ENCODE measurements at regions not wholly inside any gene's neighbourhood (a gene's known extent, or its start where the extent isn't known, plus 50 kb on each side); places are given as distances from the start of the nearest gene placed in this dataset.
A peak's percentile ranks its signal among the peaks of the same experiment; 100 is the strongest.
"Not testable (repeated sequence)": the region's sequence is repeated elsewhere in the genome, so short reads cannot be mapped to it uniquely, and the experiment has no call there.

DNA sequence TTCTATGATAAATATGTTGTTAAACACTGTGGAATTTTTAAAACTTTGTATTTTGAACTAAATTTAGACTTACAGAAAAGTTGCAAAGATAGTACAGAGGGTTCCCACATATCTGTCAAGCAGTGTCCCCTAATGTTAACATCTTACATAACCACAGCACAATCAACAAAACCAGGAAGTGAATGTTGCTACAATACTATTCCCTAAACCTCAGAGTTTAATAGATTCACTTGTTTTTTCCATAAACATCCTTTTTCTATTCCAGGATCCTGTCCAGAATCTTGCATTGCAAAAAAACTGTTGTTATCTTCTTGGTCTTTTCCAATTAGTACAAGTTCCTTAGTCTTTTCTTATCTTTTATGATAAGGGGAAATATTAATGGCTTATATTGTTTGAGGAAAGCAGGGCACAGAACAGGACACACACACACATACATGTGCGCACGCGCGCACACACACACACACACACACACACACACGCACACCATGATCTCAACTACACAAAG, 251.1 kb upstream of the TRIB2 start:
- no peak for DNase-seq (ENCODE audit: low read depth)

DNA sequence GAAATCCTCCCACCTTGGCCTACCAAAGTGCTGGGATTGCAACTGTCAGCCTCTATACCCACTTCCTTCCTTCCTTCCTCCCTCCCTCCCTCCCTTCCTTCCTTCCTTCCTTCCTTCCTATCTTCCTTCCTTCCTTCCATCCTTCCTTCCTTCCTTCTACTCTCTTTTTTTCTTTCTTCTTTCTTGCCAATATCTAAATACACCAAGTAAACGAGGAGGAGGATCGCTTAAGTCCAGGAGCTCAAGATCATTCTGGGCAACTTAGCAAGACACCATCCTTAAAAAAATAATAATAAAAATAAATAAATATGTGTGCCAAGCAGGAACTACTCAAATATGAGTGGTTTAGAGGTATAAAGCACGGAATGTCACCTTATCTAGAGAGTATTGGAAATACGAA, 249.4 kb upstream of the TRIB2 start:
- DNase-seq (ENCODE audit: low read depth): no peak
- no peak overlapping the region for H3K4me3 ChIP-seq (ENCODE audit: low read depth, low read length)

More for the DNA sequence above, 251.1 kb upstream of the TRIB2 start:
- no peak overlapping the region for H3K4me3 ChIP-seq (ENCODE audit: low read depth, low read length)

DNA sequence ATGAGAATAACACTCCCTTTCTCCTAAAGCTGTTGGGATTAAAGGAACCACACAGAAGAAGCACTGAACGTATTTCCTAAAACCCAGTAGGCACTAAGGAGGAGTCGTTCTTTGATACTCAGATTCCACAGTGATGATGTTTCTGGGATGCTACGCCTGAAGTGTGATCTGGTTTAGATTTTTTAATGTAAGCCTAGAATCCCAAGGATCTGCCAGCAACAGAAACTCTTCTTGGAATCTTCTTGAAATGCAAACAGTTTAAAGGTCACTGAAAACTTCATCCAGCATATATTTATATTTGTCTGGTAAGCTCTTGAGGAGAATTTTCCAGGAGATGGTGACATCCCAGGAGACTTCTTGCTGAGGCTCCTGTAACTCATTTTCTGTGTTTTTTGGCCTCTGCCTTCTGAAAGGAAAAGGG, 247.6 kb upstream of the TRIB2 start:
- H3K4me3 ChIP-seq (ENCODE audit: low read depth, low read length): no peak overlapping the region
- DNase-seq (ENCODE audit: low read depth): peak; percentile 65

DNA sequence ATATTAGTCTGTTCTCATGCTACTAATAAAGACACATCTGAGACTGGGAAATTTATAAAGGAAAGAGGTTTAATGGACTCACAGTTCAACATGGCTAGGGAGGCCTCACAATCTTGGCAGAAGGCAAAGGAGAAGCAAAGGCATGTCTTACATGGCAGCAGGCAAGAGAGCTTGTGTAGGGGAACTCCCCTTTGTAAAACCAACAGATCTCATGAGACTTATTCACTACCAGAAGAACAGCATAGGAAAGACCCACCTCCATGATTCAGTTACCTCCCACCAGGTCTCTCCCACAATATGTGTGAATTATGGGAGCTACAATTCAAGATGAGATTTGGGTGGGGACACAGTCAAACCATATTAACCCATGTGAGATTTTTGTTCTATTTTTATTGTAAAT, 244.5 kb upstream of the TRIB2 start:
- not testable (repeated sequence) for DNase-seq (ENCODE audit: low read depth); H3K4me3 ChIP-seq (ENCODE audit: low read depth, low read length)

DNA sequence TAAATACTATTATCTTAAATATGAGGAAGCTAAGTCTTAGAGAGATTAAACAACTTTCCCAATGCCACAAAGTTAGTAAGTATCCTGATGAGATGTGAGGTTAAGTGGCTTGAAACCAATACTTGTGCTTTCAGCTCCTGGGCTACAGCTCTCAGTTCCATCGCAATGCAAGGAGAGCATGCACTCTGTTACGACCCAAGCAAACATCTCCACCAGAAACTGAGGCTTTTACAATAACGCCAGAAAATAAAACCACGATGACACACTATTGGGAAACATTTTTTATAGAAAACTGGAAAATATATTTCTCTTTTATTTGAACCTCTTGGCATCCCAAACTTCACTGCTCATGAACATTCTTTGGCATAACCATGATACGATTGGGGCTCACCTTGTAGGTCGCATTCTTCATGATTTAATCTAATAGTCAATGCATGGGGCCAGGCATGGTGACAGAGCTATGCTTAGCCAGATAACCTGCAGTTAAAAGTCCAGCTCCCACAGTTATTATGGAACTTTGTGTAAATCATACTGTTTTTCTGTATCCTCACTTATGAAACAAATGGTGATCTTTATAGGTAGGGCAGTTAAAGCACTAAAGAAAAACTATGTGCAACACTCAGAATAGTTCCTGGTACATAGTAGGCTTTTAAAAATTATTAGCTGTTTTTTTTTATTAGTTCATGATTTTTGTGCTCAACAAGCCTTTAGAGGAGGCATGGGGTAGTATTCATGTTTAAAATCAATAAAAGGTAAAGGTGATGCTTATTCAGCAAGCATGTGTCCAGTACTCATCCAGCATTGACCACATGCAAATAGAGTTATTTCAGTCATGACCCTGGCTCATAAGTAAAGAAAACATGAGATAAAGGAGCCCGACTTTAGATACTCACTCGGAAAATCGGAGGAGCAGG, 238.3 kb upstream of the TRIB2 start:
- DNase-seq (ENCODE audit: low read depth): no peak
- no peak overlapping the region for H3K4me3 ChIP-seq (ENCODE audit: low read depth, low read length)

DNA sequence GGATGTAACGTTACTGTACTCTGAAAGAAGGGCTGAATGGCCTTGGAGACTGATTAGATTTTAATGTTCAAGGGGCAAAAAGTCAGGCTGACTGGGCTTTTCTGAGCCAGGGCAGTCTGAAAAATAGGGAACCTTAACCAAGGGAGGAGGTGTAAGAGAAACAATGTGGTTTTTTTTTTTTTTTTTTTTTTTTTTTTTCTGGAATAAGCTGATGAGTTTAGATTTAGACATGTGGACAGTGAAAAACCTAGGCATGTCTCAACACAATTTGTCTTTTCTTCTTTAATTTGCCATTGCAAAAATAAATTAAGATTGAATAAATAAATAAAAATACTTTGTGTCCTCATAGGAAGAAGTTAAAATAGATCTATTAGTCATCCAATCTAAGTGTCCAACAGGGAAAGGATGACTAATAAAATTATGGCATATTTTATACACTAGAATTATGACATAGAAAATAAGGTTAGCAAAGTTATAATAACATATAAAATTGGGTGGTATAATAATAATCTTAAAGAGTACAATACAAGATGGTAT, 237.6 kb upstream of the TRIB2 start:
- no peak for DNase-seq (ENCODE audit: low read depth)
- H3K4me3 ChIP-seq (ENCODE audit: low read depth, low read length): no peak overlapping the region

DNA sequence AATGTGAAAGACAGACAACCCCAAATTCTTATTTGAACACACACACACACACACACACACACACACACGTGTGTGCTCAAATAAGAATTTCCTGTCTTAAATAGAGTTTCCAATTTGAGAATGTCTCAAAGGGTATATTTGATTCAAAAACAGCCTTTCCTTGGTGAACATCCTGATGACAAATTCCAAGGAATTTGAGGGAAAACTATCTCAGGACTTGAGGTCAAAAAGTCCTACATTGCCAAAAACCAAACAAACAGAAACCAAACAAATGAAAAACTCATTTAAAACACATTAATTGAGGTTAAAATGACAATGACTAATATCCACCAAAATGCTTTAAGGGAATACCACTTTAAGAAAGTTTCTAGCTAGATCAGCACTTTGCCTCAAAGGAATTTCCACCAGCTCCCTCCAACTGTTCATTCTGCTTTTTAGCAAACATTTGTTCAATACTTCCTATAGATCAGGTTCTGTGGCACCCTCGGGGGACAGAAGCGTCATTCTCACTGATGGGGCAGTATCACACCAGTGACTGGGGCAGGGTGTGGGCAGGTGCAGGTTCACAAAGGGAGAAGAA, 232.1 kb upstream of the TRIB2 start:
- no peak overlapping the region for H3K4me3 ChIP-seq (ENCODE audit: low read depth, low read length)
- DNase-seq (ENCODE audit: low read depth): no peak

DNA sequence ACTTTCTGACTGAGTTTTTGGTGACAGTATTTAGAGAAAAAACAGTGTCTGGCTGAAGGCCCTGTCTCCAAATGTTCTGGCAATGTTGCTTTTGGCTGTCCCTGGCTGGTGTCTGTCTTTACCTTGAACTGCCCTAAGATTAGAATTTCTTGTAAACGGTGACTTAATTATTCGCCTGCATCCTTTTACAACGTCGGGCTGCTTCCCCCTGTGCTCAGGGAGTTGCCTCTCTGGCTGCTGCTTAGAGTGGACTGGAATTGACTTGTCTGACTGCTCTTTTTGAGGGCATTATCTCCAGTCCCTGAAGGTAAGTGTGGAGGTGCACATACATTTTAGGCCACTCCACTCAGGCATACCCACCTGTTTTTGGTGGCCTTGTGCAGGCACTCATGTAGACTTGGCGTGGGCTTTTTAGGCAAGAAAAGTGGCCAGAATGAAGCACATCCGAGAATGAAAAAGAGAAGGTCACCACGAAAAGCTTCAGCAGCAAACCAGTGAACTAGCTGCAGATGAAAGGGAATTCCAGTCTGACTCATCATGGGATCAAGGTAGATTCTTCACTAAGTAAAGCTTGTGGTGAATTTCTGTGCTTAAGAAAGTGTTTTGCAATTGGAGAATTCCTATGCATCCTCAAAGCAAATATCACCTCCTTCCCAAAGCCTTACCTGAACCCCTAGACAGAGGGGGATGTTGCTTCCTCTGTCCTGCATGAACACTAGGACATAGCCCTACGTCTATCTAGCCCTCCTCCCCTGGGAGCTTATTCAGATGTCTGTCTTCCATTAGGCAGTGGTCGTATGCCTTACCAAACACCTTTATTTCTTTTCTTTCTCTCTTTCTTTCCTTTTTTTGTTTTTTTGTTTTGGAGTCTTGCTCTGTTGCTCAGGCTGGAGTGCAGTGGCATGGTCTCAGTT, 230.3 kb upstream of the TRIB2 start:
- no peak for DNase-seq (ENCODE audit: low read depth)

DNA sequence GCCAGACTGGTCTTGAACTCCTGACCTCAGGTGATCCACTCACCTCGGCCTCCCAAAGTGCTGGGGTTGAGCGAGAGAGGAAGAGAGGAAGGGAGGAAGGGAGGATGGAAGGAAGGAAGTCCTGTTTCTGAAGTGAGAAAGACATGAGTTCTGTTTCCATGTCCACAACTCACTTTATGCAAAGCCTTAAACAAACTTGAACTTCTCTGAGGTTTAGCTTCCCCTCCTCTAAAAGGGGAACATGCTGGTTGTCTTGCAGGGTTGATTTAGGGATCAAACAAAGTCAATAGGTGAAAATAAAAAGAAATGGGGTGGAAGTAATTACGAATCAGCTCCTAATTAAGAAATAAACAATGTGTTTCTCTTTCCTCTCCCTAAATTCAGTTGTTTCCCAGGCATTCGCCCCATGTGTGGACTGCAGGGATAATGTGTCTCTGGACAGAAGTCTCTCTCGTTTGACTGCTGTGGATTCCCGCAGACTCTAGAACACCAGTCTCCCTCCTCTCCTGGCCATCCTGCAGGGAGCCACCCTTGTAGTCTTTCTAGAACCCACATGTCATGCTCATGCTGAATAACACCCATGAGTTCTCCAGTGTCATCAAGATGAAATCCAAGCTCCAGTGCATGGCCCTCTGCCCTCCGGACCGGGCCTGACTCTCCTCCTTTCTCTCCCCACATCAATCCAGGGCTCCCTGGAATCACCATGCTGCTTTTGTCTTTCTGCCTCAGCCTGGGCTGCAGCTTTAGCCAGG, 229.3 kb upstream of the TRIB2 start:
- H3K4me3 ChIP-seq (ENCODE audit: low read depth, low read length): no peak overlapping the region
- no peak for DNase-seq (ENCODE audit: low read depth)

More for the DNA sequence above, 230.3 kb upstream of the TRIB2 start:
- no peak overlapping the region for H3K4me3 ChIP-seq (ENCODE audit: low read depth, low read length)

DNA sequence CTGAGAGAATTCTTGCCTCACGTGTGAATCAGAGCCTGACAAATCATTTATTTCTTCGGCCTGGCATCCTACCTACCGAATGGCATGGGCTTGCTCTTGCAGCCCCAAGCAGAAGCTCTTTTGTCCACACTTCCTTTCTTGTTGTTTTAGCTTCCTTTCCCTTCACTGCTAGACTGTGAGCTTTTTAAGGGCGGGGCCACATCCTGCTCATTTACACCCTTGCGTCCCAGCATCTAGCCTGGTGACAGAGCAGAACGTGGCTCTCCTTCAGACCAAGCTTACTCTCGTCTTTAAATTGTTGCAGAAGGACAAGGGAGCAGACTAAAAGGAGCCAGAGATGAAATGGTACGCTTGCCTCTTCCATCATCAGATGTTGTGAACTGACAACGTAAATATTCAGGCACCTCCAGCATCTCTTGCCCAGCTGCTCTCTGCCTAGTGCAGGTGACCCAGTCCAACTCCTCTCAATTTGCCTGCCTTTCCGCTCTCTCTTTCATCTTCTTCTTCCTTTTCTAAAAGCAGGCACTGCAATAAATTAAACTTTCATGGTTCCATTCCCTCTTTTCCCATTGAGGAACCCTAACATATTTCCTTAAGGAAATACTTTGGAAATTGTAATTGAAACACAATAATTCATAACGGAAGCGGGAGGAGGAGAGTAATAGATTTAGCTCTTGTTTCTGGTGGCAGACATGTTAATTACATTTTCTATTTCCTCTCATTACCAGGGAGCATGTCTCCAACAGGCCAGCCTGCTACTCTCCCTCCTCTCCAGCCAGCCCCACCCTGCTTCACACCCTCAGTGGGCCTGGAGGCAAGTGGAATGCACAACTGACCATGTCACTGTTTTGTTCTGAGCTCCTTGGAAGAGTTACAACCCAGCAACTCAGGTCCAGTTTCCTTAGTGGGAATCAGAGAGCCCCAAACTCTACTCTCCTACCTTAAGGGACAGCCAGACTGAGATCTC, 228.1 kb upstream of the TRIB2 start:
- DNase-seq (ENCODE audit: low read depth): no peak
- H3K4me3 ChIP-seq (ENCODE audit: low read depth, low read length): no peak overlapping the region

DNA sequence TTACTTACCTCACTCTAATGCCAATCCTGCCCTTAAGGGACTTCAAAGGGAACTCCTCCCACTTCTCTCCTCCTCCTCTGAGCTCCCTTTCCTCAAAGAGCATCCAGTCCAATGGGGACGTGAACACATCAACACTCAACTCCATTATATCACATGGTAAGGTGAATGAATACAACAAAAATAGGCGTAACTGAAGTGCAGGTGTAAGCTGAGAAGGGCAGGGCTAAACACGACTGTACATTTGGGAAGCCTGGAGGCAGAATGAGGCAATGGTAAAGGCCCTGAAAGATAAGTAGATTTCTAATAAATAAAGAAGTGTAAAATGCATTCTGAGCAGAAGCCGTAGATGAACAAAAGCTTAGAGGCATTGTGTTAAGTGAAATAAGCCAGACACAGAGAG, 226.1 kb upstream of the TRIB2 start:
- no peak for DNase-seq (ENCODE audit: low read depth)
- H3K4me3 ChIP-seq (ENCODE audit: low read depth, low read length): no peak overlapping the region

DNA sequence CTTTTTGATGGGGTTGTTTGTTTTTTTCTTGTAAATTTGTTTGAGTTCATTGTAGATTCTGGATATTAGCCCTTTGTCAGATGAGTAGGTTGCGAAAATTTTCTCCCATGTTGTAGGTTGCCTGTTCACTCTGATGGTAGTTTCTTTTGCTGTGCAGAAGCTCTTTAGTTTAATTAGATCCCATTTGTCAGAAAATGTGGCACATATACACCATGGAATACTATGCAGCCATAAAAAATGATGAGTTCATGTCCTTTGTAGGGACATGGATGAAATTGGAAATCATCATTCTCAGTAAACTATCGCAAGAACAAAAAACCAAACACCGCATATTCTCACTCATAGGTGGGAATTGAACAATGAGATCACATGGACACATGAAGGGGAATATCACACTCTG, 224.4 kb upstream of the TRIB2 start:
- not testable (repeated sequence) for DNase-seq (ENCODE audit: low read depth); H3K4me3 ChIP-seq (ENCODE audit: low read depth, low read length)

DNA sequence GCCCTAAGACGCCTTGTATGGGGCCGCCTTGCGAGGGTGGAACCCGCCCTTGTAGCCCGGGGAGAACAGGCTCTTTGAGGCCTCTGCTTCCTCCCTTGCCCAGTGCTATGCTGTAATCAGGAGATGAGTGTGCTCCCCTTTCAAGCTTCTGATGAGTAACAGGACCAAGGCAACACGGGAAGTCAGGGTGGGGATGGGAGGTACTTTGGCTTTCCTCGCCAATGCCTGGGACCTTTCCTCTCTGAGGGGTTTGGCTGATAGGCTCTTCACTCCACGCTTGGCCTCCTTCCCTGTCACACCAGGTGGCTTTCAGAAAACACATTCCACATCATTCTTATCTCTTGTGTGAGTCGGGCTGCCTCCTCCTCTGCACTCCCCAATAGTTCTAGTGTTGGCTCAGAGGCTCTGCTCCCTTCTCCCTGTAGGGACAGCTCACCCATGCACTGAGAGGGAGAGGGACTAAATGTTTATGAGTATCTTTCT, 223.7 kb upstream of the TRIB2 start:
- no peak for DNase-seq (ENCODE audit: low read depth)
- H3K4me3 ChIP-seq (ENCODE audit: low read depth, low read length): no peak overlapping the region

DNA sequence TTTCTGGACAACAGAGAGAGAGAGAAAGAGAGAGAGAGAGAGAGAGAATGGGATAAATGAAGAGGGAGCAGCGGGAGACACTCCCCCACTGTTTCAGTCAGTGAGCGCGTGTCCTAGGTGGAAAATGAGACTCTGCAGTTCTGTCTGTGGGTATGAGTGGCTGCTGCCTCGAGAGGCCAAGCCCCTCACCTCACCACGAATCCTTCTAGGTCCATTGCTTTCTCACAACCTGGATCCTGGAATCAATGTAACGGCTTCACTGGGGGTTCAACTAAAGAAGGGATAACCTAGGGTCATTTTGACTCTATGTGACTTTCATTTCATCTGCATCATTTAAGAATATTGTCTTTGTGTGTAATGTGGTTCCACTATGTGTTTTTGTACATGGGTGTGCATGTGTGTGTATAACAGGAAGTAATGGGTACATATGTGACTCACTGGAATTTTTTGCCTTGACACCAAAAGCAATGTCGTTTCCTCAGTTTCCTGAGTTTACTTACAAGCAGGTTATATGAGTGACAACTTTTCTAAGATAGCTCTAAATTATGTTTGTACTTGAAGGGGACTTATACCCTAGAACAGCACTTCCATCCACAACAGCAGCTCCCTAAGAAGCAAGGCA, 221.4 kb upstream of the TRIB2 start:
- no peak overlapping the region for H3K4me3 ChIP-seq (ENCODE audit: low read depth, low read length)
- DNase-seq (ENCODE audit: low read depth): no peak

DNA sequence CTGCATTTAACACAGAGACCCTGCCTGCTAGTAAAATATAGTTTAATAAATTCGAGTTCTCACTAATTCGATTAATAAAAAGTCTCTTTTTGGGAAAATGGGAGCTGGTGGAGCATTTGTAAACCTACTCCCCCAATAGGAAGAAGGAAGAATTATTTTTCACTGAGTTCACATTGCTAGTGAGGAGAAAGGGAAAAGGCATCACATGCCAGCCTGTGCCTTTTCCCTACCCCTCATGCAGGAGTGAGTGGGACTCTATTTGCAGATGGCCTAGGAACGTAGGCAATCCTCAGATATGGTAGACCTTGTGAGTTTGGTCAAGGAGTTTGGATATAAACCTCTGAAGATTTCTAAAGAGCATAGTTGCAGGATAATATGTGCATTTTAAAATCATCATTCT, 218.4 kb upstream of the TRIB2 start:
- H3K4me3 ChIP-seq (ENCODE audit: low read depth, low read length): no peak overlapping the region
- no peak for DNase-seq (ENCODE audit: low read depth)

DNA sequence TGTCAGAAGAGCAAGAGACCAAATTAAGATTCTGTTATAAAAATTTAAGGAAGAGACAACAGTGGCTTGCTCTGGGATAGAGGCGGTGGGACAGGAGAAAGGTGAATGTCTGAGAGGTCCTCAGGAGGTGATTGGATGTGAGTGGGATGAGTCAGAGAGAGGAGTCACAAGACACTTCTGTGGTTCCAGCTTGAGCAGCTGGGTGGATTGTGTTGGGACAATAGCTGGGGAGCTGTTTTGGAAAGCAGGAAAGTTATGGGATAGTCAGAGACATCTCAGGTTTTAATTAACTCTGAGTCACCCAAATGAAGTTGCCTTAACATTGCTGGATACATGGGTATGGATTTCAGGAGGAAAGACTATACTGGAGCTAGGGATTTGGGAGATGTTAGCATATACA, 218.0 kb upstream of the TRIB2 start:
- H3K4me3 ChIP-seq (ENCODE audit: low read depth, low read length): no peak overlapping the region
- peak; percentile 21 for DNase-seq (ENCODE audit: low read depth)

DNA sequence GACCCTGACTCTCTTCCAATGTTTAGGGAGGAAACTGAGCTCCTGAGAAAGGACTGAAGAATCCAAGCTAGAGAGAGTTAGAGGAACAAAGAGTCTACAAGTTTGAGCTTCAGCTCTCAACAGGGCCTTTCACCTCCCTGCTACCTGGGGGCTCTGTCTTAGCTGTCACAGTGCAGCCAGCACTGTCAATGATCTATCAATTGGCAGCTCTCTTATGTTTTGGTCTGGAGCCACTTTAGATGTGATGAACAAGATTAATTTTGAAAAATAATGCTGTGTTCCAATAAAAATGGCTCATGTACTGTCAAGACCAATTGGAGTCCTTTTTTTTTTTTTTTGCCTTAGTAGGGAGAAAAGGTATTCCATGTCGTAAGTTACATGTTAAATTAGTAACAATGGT, 215.8 kb upstream of the TRIB2 start:
- DNase-seq (ENCODE audit: low read depth): no peak
- H3K4me3 ChIP-seq (ENCODE audit: low read depth, low read length): no peak overlapping the region
